OCI-LY3 (cell line): ENCODE measurements at regions not wholly inside any gene's neighbourhood (a gene's known extent, or its start where the extent isn't known, plus 50 kb on each side); places are given as distances from the start of the nearest gene placed in this dataset.

Experiments
- EZH2phosphoT487 ChIP-seq: fragments of 200-600 bp; shearing (Covaris generic); IDR thresholded peaks from 2 replicates; pipeline ENCODE4 v1.6.1; 2018; ENCODE audit warnings: antibody characterized with exemption, mixed run types, low read depth
- TF ChIP-seq, protein P1 (sequence below): fragments of 200-600, 300-600 bp; sonication (generic); IDR thresholded peaks from 2 replicates; pipeline ENCODE4 v1.5.1; 2014; ENCODE audit warnings: antibody characterized with exemption, low read length, low read depth

GRCh38 chr4:1487761-1488160 is 81.5 kb upstream of the NKX1-1 start:
- TF ChIP-seq, protein P1, sequence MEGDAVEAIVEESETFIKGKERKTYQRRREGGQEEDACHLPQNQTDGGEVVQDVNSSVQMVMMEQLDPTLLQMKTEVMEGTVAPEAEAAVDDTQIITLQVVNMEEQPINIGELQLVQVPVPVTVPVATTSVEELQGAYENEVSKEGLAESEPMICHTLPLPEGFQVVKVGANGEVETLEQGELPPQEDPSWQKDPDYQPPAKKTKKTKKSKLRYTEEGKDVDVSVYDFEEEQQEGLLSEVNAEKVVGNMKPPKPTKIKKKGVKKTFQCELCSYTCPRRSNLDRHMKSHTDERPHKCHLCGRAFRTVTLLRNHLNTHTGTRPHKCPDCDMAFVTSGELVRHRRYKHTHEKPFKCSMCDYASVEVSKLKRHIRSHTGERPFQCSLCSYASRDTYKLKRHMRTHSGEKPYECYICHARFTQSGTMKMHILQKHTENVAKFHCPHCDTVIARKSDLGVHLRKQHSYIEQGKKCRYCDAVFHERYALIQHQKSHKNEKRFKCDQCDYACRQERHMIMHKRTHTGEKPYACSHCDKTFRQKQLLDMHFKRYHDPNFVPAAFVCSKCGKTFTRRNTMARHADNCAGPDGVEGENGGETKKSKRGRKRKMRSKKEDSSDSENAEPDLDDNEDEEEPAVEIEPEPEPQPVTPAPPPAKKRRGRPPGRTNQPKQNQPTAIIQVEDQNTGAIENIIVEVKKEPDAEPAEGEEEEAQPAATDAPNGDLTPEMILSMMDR = no peak
- no peak for TF ChIP-seq EZH2phosphoT487
